Femur (tissue), 1 donor: ENCODE measurements at regions not wholly inside any gene's neighbourhood (a gene's known extent, or its start where the extent isn't known, plus 50 kb on each side); places are given as distances from the start of the nearest gene placed in this dataset.

Experiments used
- DNase-seq: peaks from one replicate; pipeline ENCODE4 v3.0.0-alpha.2; 2017

- no peak for DNase-seq
These were observed 50.3 kb upstream of the SORBS2 start for GRCh38 chr4:185862340-185862739.

GRCh38 chr4:185863946-185864345, 52.0 kb upstream of the SORBS2 start:
- no peak for DNase-seq

GRCh38 chr4:185865901-185866328, 53.9 kb upstream of the SORBS2 start:
- no peak for DNase-seq

GRCh38 chr4:185867770-185868169, 55.8 kb upstream of the SORBS2 start:
- DNase-seq: no peak

GRCh38 chr4:185868983-185869382, 57.0 kb upstream of the SORBS2 start:
- DNase-seq: no peak

- DNase-seq: no peak
These were observed 57.4 kb upstream of the SORBS2 start for GRCh38 chr4:185869427-185869826.

GRCh38 chr4:185870366-185870765, 58.4 kb upstream of the SORBS2 start:
- DNase-seq: no peak

GRCh38 chr4:185872747-185873380, 60.9 kb upstream of the SORBS2 start:
- no peak for DNase-seq

GRCh38 chr4:185874516-185875230, 62.7 kb upstream of the SORBS2 start:
- DNase-seq: no peak

- DNase-seq: no peak
These were observed 63.4 kb upstream of the SORBS2 start for GRCh38 chr4:185875316-185875907.

- DNase-seq: no peak
These were observed 66.6 kb upstream of the SORBS2 start for GRCh38 chr4:185878633-185879032.

GRCh38 chr4:185879666-185880312, 67.8 kb upstream of the SORBS2 start:
- DNase-seq: no peak

- no peak for DNase-seq
These were observed 68.6 kb upstream of the SORBS2 start for GRCh38 chr4:185880571-185880970.

GRCh38 chr4:185881430-185881829, 69.4 kb upstream of the SORBS2 start:
- DNase-seq: no peak

- no peak for DNase-seq
These were observed 71.6 kb upstream of the SORBS2 start for GRCh38 chr4:185883591-185883990.

- DNase-seq: no peak
These were observed 73.1 kb upstream of the SORBS2 start for GRCh38 chr4:185885075-185885474.

- DNase-seq: no peak
These were observed 73.6 kb upstream of the SORBS2 start for GRCh38 chr4:185885604-185886003.

GRCh38 chr4:185886832-185887524, 75.0 kb upstream of the SORBS2 start:
- peak; percentile 28 for DNase-seq

GRCh38 chr4:185888676-185889075, 76.7 kb upstream of the SORBS2 start:
- no peak for DNase-seq

- DNase-seq: no peak
These were observed 77.6 kb upstream of the SORBS2 start for GRCh38 chr4:185889585-185889984.

GRCh38 chr4:185890196-185890595, 78.2 kb upstream of the SORBS2 start:
- DNase-seq: no peak

- DNase-seq: no peak
These were observed 80.2 kb upstream of the SORBS2 start for GRCh38 chr4:185892165-185892564.

- DNase-seq: no peak
These were observed 81.5 kb upstream of the SORBS2 start for GRCh38 chr4:185893500-185893899.
